Osteocyte (in vitro differentiated cells): ENCODE measurements at regions not wholly inside any gene's neighbourhood (a gene's known extent, or its start where the extent isn't known, plus 50 kb on each side); places are given as distances from the start of the nearest gene placed in this dataset.

Source experiments
- DNase-seq: peaks from one replicate; pipeline ENCODE4 v3.0.0; 2021; ENCODE audit warnings: mixed read lengths; ENCODE audit not compliant: unreplicated experiment; ENCODE audit errors: extremely low spot score
- H3K27ac Mint-ChIP-seq: one replicate; pipeline ENCODE4 v1.8.0; 2021; ENCODE audit warnings: mild to moderate bottlenecking, mixed read lengths; ENCODE audit not compliant: unreplicated experiment
- H3K27me3 Mint-ChIP-seq: one replicate; pipeline ENCODE4 v1.8.0; 2021; ENCODE audit warnings: mixed read lengths; ENCODE audit not compliant: unreplicated experiment
- H3K36me3 Mint-ChIP-seq: one replicate; pipeline ENCODE4 v1.8.0; 2021; ENCODE audit warnings: mixed read lengths; ENCODE audit not compliant: unreplicated experiment
- H3K4me1 Mint-ChIP-seq: one replicate; pipeline ENCODE4 v1.8.0; 2021; ENCODE audit warnings: mixed read lengths; ENCODE audit not compliant: unreplicated experiment
- H3K4me3 Mint-ChIP-seq: one replicate; pipeline ENCODE4 v1.8.0; 2021; ENCODE audit warnings: mild to moderate bottlenecking, moderate library complexity, mixed read lengths; ENCODE audit not compliant: unreplicated experiment
- H3K9me3 Mint-ChIP-seq: one replicate; pipeline ENCODE4 v1.8.0; 2021; ENCODE audit warnings: mixed read lengths; ENCODE audit not compliant: unreplicated experiment
- CTCF ChIP-seq: fragments of 200-600 bp; sonication (generic); IDR thresholded peaks from 2 replicates; pipeline ENCODE4 v1.5.0; 2021; ENCODE audit warnings: antibody characterized with exemption, mild to moderate bottlenecking, moderate library complexity

DNA sequence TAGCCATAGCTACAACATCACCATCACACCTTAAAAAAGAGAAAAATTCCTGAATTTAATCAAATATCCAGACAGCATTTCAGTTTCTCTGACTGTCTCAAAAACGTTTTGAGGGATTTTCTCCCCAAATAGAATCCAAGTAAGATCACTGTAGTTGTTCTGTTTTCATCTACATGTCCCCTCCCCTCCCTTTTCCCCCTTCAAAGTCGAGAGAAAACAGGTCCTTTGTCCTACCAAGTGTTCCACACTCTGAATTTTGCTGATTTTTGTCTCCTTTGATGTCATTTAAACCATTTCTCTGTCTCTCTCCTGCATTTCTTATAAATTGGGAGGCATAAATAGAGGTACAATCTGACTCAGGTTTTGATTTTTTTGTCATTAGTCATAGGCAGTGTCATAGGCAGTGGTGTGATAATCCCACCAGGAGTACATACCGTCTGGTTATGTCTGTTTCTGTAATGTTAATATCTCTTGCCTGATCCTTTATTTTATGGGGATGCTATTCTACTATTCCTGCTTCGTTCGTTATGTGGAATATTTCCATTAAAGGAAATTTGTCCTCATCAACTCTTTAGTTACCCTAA lies 348.6 kb downstream of the PTTG2 start:
- Mint-ChIP-seq H3K36me3 (no peaks in the 10 kb centered on the region), H3K4me3 (no peak overlapping the region), H3K27ac (no peak overlapping the region), H3K4me1 (peaks cover 13% of the 10 kb centered on the region), H3K27me3 (no peaks in the 10 kb centered on the region), H3K9me3 (peaks cover 12% of the 10 kb centered on the region)
- DNase-seq, result no peak
- no peak for TF ChIP-seq CTCF

DNA sequence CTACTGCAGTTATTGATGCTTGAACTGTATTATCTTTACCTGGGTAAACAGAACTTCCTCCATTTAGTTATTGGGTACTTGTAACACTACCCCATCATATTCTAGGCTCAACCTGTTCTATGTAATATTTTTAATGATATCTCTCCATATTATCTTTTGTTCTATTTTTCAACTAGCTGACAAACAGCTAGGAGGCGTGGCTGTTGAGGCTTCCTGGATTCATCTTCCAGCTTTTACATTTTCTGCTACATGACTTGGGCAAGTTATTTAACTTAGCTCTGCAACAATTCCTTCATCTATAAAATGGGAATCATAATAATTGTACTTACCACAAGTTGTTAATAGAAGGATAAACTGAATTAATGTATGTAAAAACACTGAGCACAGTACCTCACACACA lies 349.3 kb downstream of the PTTG2 start:
- DNase-seq, result no peak
- TF ChIP-seq CTCF, result no peak
- Mint-ChIP-seq H3K4me3 (no peak overlapping the region), H3K9me3 (peaks cover 12% of the 10 kb centered on the region), H3K4me1 (peaks cover 20% of the 10 kb centered on the region), H3K36me3 (no peaks in the 10 kb centered on the region), H3K27me3 (no peaks in the 10 kb centered on the region), H3K27ac (no peak overlapping the region)

DNA sequence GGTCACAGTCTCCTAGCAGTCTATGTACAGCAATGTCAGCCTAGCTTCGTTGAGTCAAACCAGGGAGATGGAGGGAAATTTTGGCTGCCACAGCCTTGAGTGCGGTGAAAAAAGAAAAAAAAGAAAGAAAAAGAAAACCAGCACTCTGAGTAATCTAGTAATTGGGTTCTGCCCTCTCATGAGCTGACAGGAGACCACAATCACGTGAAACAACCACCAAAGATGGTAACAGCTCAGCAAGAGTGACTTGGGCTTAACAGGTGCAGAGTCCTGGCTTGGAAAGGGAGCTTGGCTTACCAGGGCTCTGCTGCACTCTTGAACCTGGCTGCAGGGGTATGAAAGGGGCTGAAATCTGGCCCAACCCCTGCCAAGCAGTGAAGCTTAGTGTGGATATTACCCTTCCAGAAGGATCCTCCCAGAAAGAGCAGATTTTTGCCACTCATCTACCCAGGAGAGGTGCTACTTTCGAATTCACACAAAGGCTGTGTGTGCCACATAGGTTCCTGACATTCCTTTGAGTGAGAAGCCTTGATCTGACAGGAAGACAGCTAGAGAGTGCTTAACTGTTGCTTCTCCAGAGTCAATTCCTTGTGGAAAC lies 350.3 kb downstream of the PTTG2 start:
- DNase-seq, result no peak
- Mint-ChIP-seq H3K27ac (no peak overlapping the region), H3K4me1 (peaks cover 26% of the 10 kb centered on the region), H3K36me3 (no peaks in the 10 kb centered on the region), H3K4me3 (no peak overlapping the region), H3K9me3 (peaks cover 12% of the 10 kb centered on the region), H3K27me3 (no peaks in the 10 kb centered on the region)
- no peak for TF ChIP-seq CTCF

DNA sequence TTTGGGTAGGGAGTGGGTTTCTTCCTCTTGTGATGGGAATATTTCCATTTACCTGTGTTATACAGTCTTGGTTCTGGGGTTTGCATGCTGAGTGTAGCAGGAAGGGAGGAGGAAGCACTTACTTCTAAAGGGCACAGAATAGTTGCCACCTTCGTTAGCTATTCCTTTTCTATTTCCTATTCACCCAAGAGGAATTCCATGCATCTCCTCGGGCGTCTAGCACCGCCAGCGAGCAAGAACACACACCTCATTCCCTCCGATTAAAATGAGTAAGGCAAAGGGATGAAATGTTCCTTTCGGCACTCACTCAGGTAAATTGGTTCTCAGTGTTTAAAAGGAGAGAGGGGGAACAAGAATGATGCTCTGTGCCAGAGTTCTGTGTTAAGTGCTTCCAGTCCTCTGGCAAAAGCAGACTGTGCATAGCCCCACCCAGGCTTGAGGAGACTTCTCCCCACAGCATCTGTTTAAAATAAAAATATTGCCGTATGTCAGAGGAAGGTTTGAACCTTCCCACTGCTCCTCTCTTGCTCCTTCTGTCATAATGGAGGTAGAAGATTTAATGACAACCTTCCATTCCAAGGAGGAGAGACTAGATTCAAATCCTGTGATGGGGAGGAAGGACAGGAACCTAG lies 351.4 kb downstream of the PTTG2 start:
- no peak for DNase-seq
- Mint-ChIP-seq H3K27me3 (no peaks in the 10 kb centered on the region), H3K36me3 (no peaks in the 10 kb centered on the region), H3K4me1 (peaks cover 26% of the 10 kb centered on the region), H3K27ac (no peak overlapping the region), H3K9me3 (peaks cover 12% of the 10 kb centered on the region), H3K4me3 (no peak overlapping the region)
- TF ChIP-seq CTCF, result no peak

GRCh38 chr4:38313175-38313574 lies 350.8 kb upstream of the KLF3 start:
- Mint-ChIP-seq H3K36me3 (no peaks in the 10 kb centered on the region), H3K27me3 (no peaks in the 10 kb centered on the region), H3K27ac (no peak overlapping the region), H3K9me3 (peaks cover 12% of the 10 kb centered on the region), H3K4me1 (peaks cover 28% of the 10 kb centered on the region), H3K4me3 (no peak overlapping the region)
- no peak for DNase-seq
- no peak for TF ChIP-seq CTCF
